Stomach smooth muscle (tissue), 2 donors: ENCODE measurements at regions not wholly inside any gene's neighbourhood (a gene's known extent, or its start where the extent isn't known, plus 50 kb on each side); places are given as distances from the start of the nearest gene placed in this dataset.

ENCODE experiments used
- H3K27ac ChIP-seq: one replicate; pipeline ENCODE4 v1.7.0; 2013; ENCODE audit warnings: mild to moderate bottlenecking, low read length, inconsistent platforms
- H3K27me3 ChIP-seq, 2 donors: one replicate each; pipeline ENCODE4 v1.7.0; 2013; ENCODE audit warnings: low read length in 2 of 2; ENCODE audit not compliant: insufficient read depth in 2 of 2, control insufficient read depth in 1 of 2
- H3K36me3 ChIP-seq, 2 donors: one replicate each; pipeline ENCODE4 v1.7.0; 2013; ENCODE audit warnings: low read length in 2 of 2; ENCODE audit not compliant: control insufficient read depth in 2 of 2, insufficient read depth in 2 of 2
- H3K4me1 ChIP-seq: one replicate; pipeline ENCODE4 v1.7.0; 2013; ENCODE audit warnings: low read length; ENCODE audit not compliant: control insufficient read depth, insufficient read depth
- H3K4me3 ChIP-seq, 2 donors: one replicate each; pipeline ENCODE4 v1.7.0; 2013; ENCODE audit warnings: low read length in 2 of 2
- H3K9ac ChIP-seq, 2 donors: one replicate each; pipeline ENCODE4 v1.7.0; 2013; ENCODE audit warnings: low read length in 2 of 2, mild to moderate bottlenecking in 1 of 2
- H3K9me3 ChIP-seq, 2 donors: one replicate each; pipeline ENCODE4 v1.7.0; 2013; ENCODE audit warnings: low read length in 2 of 2; ENCODE audit not compliant: control insufficient read depth in 2 of 2
- donor health status: healthy.
- donor health status: Pancreatic carcinoma.

- Histone ChIP-seq H3K4me1 (no peaks in the 10 kb centered on the region), H3K4me3 (no peak overlapping the region), H3K36me3 (no peaks in the 10 kb centered on the region), H3K9me3 (no peaks in the 10 kb centered on the region), H3K27me3 (no peaks in the 10 kb centered on the region), H3K9ac (no peak overlapping the region), H3K27ac (no peak overlapping the region)
These were observed 101.5 kb upstream of the UGT8 start for GRCh38 chr4:114497116-114497515.

GRCh38 chr4:114509340-114509739, 89.3 kb upstream of the UGT8 start:
- H3K9me3 ChIP-seq: peaks cover 0 to under 1% of the 10 kb centered on the region in 2 donors
- no peak overlapping the region for H3K27ac ChIP-seq
- H3K4me3 ChIP-seq: no peak overlapping the region
- no peaks in the 10 kb centered on the region for H3K4me1 ChIP-seq
- no peaks in the 10 kb centered on the region for H3K36me3 ChIP-seq
- H3K27me3 ChIP-seq: no peaks in the 10 kb centered on the region
- no peak overlapping the region for H3K9ac ChIP-seq

GRCh38 chr4:114512595-114513295, 85.9 kb upstream of the UGT8 start:
- Histone ChIP-seq H3K27ac (no peak overlapping the region), H3K9me3 (peaks cover 0 to 3% of the 10 kb centered on the region in 2 donors), H3K4me3 (no peak overlapping the region), H3K27me3 (no peaks in the 10 kb centered on the region), H3K9ac (no peak overlapping the region), H3K4me1 (no peaks in the 10 kb centered on the region), H3K36me3 (no peaks in the 10 kb centered on the region)

- no peak overlapping the region for H3K4me3 ChIP-seq
- peaks cover 0 to 3% of the 10 kb centered on the region in 2 donors for H3K9me3 ChIP-seq
- H3K9ac ChIP-seq: no peak overlapping the region
- no peak overlapping the region for H3K27ac ChIP-seq
- no peaks in the 10 kb centered on the region for H3K36me3 ChIP-seq
- no peaks in the 10 kb centered on the region for H3K4me1 ChIP-seq
- no peaks in the 10 kb centered on the region for H3K27me3 ChIP-seq
These were observed 79.2 kb upstream of the UGT8 start for GRCh38 chr4:114519368-114519767.

GRCh38 chr4:114527170-114527569, 71.4 kb upstream of the UGT8 start:
- Histone ChIP-seq H3K27me3 (no peaks in the 10 kb centered on the region), H3K9ac (no peak overlapping the region), H3K27ac (no peak overlapping the region), H3K4me1 (no peaks in the 10 kb centered on the region), H3K36me3 (no peaks in the 10 kb centered on the region), H3K9me3 (no peaks in the 10 kb centered on the region), H3K4me3 (no peak overlapping the region)

- Histone ChIP-seq H3K27me3 (no peaks in the 10 kb centered on the region), H3K27ac (no peak overlapping the region), H3K9ac (no peak overlapping the region), H3K36me3 (no peaks in the 10 kb centered on the region), H3K9me3 (no peaks in the 10 kb centered on the region), H3K4me3 (no peak overlapping the region), H3K4me1 (no peaks in the 10 kb centered on the region)
These were observed 71.0 kb upstream of the UGT8 start for GRCh38 chr4:114527637-114528036.

GRCh38 chr4:114535725-114536124, 62.9 kb upstream of the UGT8 start:
- H3K36me3 ChIP-seq: no peaks in the 10 kb centered on the region
- no peaks in the 10 kb centered on the region for H3K27me3 ChIP-seq
- no peak overlapping the region for H3K27ac ChIP-seq
- no peak overlapping the region for H3K4me3 ChIP-seq
- H3K9me3 ChIP-seq: no peaks in the 10 kb centered on the region
- no peak overlapping the region for H3K9ac ChIP-seq
- no peaks in the 10 kb centered on the region for H3K4me1 ChIP-seq

- Histone ChIP-seq H3K9ac (no peak overlapping the region), H3K9me3 (no peaks in the 10 kb centered on the region), H3K4me1 (no peaks in the 10 kb centered on the region), H3K36me3 (no peaks in the 10 kb centered on the region), H3K27ac (no peak overlapping the region), H3K27me3 (no peaks in the 10 kb centered on the region), H3K4me3 (no peak overlapping the region)
These were observed 61.3 kb upstream of the UGT8 start for GRCh38 chr4:114537352-114537751.

GRCh38 chr4:114538012-114538617, 60.5 kb upstream of the UGT8 start:
- Histone ChIP-seq H3K4me3 (no peak overlapping the region), H3K9ac (no peak overlapping the region), H3K9me3 (no peaks in the 10 kb centered on the region), H3K27me3 (no peaks in the 10 kb centered on the region), H3K4me1 (no peaks in the 10 kb centered on the region), H3K27ac (no peak overlapping the region), H3K36me3 (no peaks in the 10 kb centered on the region)

GRCh38 chr4:114539985-114540384, 58.6 kb upstream of the UGT8 start:
- Histone ChIP-seq H3K27me3 (no peaks in the 10 kb centered on the region), H3K9me3 (no peaks in the 10 kb centered on the region), H3K9ac (no peak overlapping the region), H3K4me3 (no peak overlapping the region), H3K36me3 (no peaks in the 10 kb centered on the region), H3K4me1 (no peaks in the 10 kb centered on the region), H3K27ac (no peak overlapping the region)

- Histone ChIP-seq H3K36me3 (no peaks in the 10 kb centered on the region), H3K9me3 (no peaks in the 10 kb centered on the region), H3K27ac (no peak overlapping the region), H3K4me1 (no peaks in the 10 kb centered on the region), H3K4me3 (no peak overlapping the region), H3K27me3 (no peaks in the 10 kb centered on the region), H3K9ac (no peak overlapping the region)
These were observed 51.1 kb upstream of the UGT8 start for GRCh38 chr4:114547340-114548134.
